Ascending aorta (tissue), 2 donors: ENCODE measurements at regions not wholly inside any gene's neighbourhood (a gene's known extent, or its start where the extent isn't known, plus 50 kb on each side); places are given as distances from the start of the nearest gene placed in this dataset.
A peak's percentile ranks its signal among the peaks of the same experiment; 100 is the strongest.

Experiments used
- DNase-seq, 2 donors: peaks; one replicate each; pipeline ENCODE4 v3.0.0-alpha.2; 2019; ENCODE audit warnings: low spot score in 2 of 2
- H3K27ac ChIP-seq, 2 donors: fragments of 200-600 bp; sonication (generic); one replicate each; pipeline ENCODE4 v1.5.1; 2016 to 2017; ENCODE audit warnings: mild to moderate bottlenecking in 1 of 2
- H3K27me3 ChIP-seq: fragments of 200-600 bp; sonication (generic); one replicate; pipeline ENCODE4 v1.5.1; 2017
- H3K36me3 ChIP-seq, 2 donors: fragments of 200-600 bp; sonication (generic); one replicate each; pipeline ENCODE4 v1.5.1; 2016
- H3K4me1 ChIP-seq, 2 donors: fragments of 200-600 bp; sonication (generic); one replicate each; pipeline ENCODE4 v1.5.1; 2016 to 2017; ENCODE audit warnings: mild to moderate bottlenecking in 1 of 2
- H3K4me3 ChIP-seq, 2 donors: fragments of 200-600 bp; sonication (generic); one replicate each; pipeline ENCODE4 v1.5.1; 2016 to 2017; ENCODE audit warnings: mild to moderate bottlenecking in 1 of 2
- H3K9me3 ChIP-seq, 2 donors: fragments of 200-600 bp; sonication (generic); one replicate each; pipeline ENCODE4 v1.5.1; 2016
- intact Hi-C: fragments of 100-400 bp; cut with DNase I; formaldehyde crosslinking; loops from one replicate; pipeline ENCODE4 v1.15.1; 2023
- TF ChIP-seq, protein P1 (sequence below), 3 experiments: fragments of 200-600 bp in 2 of 3; fragments of 450-650 bp in 1 of 3; sonication (generic) in 2 of 3; IDR thresholded peaks; one replicate each; pipeline ENCODE4 v1.5.1; 2016 to 2019; ENCODE audit warnings: antibody characterized with exemption in 3 of 3, mild to moderate bottlenecking in 1 of 3, moderate library complexity in 1 of 3

DNA sequence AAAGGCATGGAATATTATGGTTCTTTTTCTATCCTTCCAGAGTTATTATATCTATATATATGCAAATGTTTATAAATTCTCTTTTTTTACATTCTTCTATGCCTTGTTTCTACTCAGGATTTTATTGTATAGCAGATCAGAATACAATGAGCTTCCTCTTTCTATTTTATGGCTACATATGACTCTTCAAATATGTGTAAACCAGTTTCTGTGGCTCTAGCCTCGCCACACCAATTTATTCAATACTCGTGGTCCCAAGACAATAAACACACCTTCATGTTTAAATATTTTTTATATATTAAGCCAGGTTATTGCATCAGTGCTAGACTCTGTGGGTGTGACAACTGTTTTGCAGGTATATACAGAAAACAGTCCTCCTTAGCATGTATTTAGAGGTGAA is 237.5 kb upstream of the MKLN1 start:
- Histone ChIP-seq H3K27ac (no peak overlapping the region), H3K4me3 (no peak overlapping the region), H3K27me3 (no peaks in the 10 kb centered on the region), H3K9me3 (no peaks in the 10 kb centered on the region), H3K4me1 (peaks cover 0 to 28% of the 10 kb centered on the region in 2 donors), H3K36me3 (peaks cover 11 to 12% of the 10 kb centered on the region in 2 donors)
- intact Hi-C loops: no loop called here
- no peak for DNase-seq
- TF ChIP-seq, protein P1, sequence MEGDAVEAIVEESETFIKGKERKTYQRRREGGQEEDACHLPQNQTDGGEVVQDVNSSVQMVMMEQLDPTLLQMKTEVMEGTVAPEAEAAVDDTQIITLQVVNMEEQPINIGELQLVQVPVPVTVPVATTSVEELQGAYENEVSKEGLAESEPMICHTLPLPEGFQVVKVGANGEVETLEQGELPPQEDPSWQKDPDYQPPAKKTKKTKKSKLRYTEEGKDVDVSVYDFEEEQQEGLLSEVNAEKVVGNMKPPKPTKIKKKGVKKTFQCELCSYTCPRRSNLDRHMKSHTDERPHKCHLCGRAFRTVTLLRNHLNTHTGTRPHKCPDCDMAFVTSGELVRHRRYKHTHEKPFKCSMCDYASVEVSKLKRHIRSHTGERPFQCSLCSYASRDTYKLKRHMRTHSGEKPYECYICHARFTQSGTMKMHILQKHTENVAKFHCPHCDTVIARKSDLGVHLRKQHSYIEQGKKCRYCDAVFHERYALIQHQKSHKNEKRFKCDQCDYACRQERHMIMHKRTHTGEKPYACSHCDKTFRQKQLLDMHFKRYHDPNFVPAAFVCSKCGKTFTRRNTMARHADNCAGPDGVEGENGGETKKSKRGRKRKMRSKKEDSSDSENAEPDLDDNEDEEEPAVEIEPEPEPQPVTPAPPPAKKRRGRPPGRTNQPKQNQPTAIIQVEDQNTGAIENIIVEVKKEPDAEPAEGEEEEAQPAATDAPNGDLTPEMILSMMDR (IDR thresholded peaks at IDR 0.05): no peak

- intact Hi-C loops: no loop called here
- H3K4me1 ChIP-seq: peaks cover 0 to 33% of the 10 kb centered on the region in 2 donors
- H3K4me3 ChIP-seq: no peak overlapping the region
- no peaks in the 10 kb centered on the region for H3K27me3 ChIP-seq
- peaks cover 11 to 12% of the 10 kb centered on the region in 2 donors for H3K36me3 ChIP-seq
- H3K9me3 ChIP-seq: no peaks in the 10 kb centered on the region
- TF ChIP-seq, protein P1 (IDR thresholded peaks at IDR 0.05): no peak
- H3K27ac ChIP-seq: peak overlapping the region in 1 of 2 donors; percentile 29
- DNase-seq: no peak
Measured at GRCh38 chr7:131090886-131091692, 236.6 kb upstream of the MKLN1 start.

DNA sequence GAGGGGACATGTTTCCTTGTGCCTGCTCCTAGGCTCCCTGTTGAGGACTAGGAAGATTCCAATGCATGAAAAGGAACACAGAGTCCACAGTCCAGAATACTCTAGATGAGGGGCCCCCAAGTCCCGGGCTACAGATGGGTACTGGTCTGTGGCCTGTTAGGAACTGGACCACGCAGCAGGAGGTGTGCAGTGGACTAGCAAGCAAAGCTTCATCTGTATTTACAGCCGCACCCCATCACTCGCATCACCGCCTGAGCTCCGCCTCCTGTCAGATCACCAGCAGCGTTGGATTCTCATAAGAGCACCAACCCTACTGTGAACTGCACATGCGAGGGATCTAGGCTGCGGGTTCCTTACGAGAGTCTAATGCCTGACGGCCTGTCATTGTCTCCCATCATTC is 233.0 kb upstream of the MKLN1 start:
- no peak for DNase-seq
- Histone ChIP-seq H3K27me3 (no peaks in the 10 kb centered on the region), H3K4me1 (peaks cover 0 to 45% of the 10 kb centered on the region in 2 donors), H3K36me3 (peaks cover 9 to 11% of the 10 kb centered on the region in 2 donors), H3K9me3 (no peaks in the 10 kb centered on the region), H3K27ac (peak overlapping the region in 1 of 2 donors; percentile 11), H3K4me3 (no peak overlapping the region)
- intact Hi-C loops: no loop called here
- TF ChIP-seq, protein P1 (IDR thresholded peaks at IDR 0.05): no peak

- Histone ChIP-seq H3K4me1 (peaks cover 0 to 45% of the 10 kb centered on the region in 2 donors), H3K36me3 (peaks cover 6 to 8% of the 10 kb centered on the region in 2 donors), H3K27ac (no peak overlapping the region), H3K9me3 (no peaks in the 10 kb centered on the region), H3K4me3 (no peak overlapping the region), H3K27me3 (no peaks in the 10 kb centered on the region)
- TF ChIP-seq, protein P1 (IDR thresholded peaks at IDR 0.05): no peak
- intact Hi-C loops: no loop called here
- DNase-seq: no peak
Measured at GRCh38 chr7:131095346-131095745, 232.3 kb upstream of the MKLN1 start.

DNA sequence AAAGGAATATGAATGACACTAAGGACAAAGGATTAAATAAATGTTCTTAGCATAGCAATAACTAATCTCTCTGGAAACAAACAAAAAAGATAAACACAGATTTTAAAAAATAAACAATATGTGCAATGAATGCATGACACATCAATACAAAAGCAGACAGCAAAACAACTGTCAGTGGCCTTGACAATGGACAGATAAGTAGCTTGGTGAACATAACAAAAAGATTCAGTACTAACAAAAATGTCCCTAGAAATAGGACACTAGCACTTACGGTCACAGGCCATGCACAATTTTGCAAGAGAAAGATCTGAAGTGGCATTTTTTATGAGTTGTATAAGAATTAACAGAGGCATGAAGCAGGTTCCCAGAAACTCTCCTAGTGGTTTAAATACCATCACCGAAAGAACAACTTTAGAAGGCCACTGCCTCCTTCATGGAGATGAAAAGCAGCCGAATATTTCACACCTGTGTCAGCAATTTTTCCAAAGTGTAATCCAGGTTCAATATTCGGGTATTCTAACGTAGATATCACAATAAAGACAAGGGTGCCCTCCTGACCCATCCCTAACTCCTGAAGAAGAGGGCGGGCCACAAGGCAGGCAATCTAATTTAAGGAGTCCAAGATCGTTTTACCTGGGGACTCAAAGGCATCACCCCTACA is 231.3 kb upstream of the MKLN1 start:
- Histone ChIP-seq H3K27me3 (no peaks in the 10 kb centered on the region), H3K4me3 (no peak overlapping the region), H3K27ac (no peak overlapping the region), H3K4me1 (peaks cover 0 to 43% of the 10 kb centered on the region in 2 donors), H3K36me3 (peaks cover 6 to 8% of the 10 kb centered on the region in 2 donors), H3K9me3 (no peaks in the 10 kb centered on the region)
- TF ChIP-seq, protein P1 (IDR thresholded peaks at IDR 0.05): no peak
- no peak for DNase-seq
- intact Hi-C loops: no loop called here
